Stimulated activated naive CD8-positive, alpha-beta T cell treated with anti-CD3 and anti-CD28 coated beads, Interleukin-15, amount 100 ng/mL, for 72 hours (primary cell): ENCODE measurements at regions not wholly inside any gene's neighbourhood (a gene's known extent, or its start where the extent isn't known, plus 50 kb on each side); places are given as distances from the start of the nearest gene placed in this dataset.

ENCODE experiments used
- ATAC-seq: fragments of 150-1000 bp; cut with Tn5 transposase; 2 replicates; pipeline ENCODE4 v1.10.0; 2021; ENCODE audit warnings: mild to moderate bottlenecking, moderate library complexity
- DNase-seq, 2 donors: peaks; one replicate each; pipeline ENCODE4 v3.0.0; 2021 to 2022
- H3K27ac Mint-ChIP-seq, 2 donors: one replicate each; pipeline ENCODE4 v1.8.0; 2022; ENCODE audit warnings: mild to moderate bottlenecking in 2 of 2, mixed read lengths in 2 of 2, moderate library complexity in 2 of 2
- H3K27me3 Mint-ChIP-seq: one replicate; pipeline ENCODE4 v1.8.0; 2022; ENCODE audit warnings: mixed read lengths
- H3K4me1 Mint-ChIP-seq: one replicate; pipeline ENCODE4 v1.8.0; 2022; ENCODE audit warnings: mild to moderate bottlenecking, mixed read lengths
- H3K4me3 Mint-ChIP-seq, 2 donors: one replicate each; pipeline ENCODE4 v1.8.0; 2022; ENCODE audit warnings: mild to moderate bottlenecking in 2 of 2, mixed read lengths in 2 of 2, moderate library complexity in 1 of 2
- H3K9me3 Mint-ChIP-seq, 2 donors: one replicate each; pipeline ENCODE4 v1.8.0; 2022; ENCODE audit warnings: mixed read lengths in 2 of 2

DNA sequence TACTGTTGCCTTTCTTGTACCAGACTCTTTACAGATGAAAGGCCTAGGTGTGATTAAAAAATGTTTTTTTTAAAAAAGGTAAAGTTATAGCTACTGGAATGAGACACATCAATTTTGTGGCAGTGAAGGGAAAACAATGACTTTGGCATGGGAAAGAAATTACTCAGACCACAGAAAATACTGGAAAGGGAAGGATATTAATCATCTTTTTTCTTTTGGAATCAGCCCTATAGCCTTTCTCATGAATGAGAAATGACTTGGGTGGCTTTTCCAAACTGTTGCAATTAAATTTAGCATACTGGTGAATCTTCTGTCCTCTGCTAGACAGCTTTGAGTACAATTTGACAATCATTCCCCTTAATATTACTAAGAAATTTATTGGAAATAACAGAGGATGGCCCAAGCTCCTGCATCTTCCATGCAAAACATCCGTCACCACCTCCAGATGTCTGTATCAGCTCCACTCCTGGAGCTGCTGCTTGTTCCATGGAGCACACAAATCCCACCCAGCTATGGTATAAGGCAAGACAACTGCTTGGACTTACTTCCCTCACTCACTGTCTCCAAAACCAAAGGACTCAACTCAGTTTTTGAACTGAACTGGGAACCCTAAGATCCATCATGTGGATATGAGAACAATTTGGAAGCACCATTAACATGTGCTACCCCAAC, 97.6 kb upstream of the ARSJ start:
- Mint-ChIP-seq H3K4me3 (no peak overlapping the region), H3K27ac (no peak overlapping the region), H3K4me1 (no peaks in the 10 kb centered on the region), H3K27me3 (no peaks in the 10 kb centered on the region), H3K9me3 (peaks cover 10 to 28% of the 10 kb centered on the region in 2 donors)
- DNase-seq, result no peak
- ATAC-seq, result no peak

DNA sequence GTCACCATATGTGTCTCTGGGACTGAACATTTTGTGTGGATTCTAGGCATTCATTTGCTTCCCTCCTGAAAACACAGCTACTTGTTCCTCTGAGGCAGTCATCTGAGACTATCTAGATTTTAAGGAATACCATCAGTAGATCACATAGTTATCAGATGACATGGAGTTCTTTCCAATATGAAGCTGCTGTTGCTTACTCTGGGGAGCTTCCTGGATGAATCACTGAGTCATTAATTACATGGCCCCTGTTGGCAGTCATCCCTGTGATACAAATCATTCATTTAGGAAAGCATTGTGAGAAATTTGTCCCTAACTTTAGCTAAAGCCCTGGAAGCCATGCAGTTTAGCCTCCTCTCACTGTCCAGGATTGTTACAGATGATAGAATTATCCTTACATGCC, 98.2 kb upstream of the ARSJ start:
- peaks cover under 1% of the 10 kb centered on the region for H3K27me3 Mint-ChIP-seq
- no peak overlapping the region for H3K27ac Mint-ChIP-seq
- H3K4me1 Mint-ChIP-seq, result no peaks in the 10 kb centered on the region
- DNase-seq, result no peak
- H3K9me3 Mint-ChIP-seq, result peaks cover 10 to 28% of the 10 kb centered on the region in 2 donors
- no peak for ATAC-seq
- H3K4me3 Mint-ChIP-seq, result no peak overlapping the region

DNA sequence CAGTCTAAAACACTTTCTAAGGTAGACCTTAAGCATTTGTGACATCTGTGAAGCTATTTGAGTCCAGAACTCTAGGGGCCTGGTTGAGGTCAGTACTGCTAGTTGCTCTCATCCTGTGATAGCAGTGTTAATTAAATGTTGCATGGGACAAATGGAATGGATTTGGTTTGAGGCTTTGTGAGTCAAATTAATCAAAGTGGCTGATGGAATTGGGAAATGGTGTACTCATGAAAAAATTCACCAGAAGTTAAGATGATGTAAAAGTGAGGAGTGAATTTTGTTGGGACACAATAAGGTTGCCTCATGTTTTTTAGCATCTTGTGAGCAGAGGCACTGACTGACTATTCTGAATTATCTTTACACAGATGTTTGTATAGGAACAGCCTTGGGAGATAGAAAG, 99.2 kb upstream of the ARSJ start:
- ATAC-seq (no peak), DNase-seq (no peak)
- Mint-ChIP-seq H3K27ac (no peak overlapping the region), H3K27me3 (peaks cover 9% of the 10 kb centered on the region), H3K9me3 (peaks cover 6 to 28% of the 10 kb centered on the region in 2 donors), H3K4me3 (no peak overlapping the region), H3K4me1 (no peaks in the 10 kb centered on the region)

DNA sequence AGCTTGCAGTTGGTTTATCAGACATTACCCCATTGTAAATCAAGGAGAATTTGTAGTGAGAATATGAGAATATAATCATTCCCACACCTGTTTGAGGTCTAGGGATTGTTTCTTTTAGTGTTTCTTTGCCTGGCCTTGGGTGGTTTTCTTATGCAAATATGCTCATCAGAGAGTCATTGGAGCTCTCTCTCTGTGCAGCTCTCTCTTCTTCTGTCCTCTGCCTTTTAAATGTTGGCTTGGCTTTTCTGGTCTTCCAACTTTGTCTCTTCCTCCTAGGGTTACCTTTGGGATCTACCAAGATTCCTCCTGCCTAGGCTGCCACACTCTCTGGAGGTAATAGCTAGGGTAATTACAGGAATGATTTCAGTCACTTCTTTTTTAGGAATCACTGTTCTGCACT, 102.3 kb upstream of the ARSJ start:
- no peak overlapping the region for H3K4me3 Mint-ChIP-seq
- H3K27ac Mint-ChIP-seq, result peak overlapping the region in 1 of 2 donors; percentile 27
- no peaks in the 10 kb centered on the region for H3K4me1 Mint-ChIP-seq
- peaks cover 5 to 18% of the 10 kb centered on the region in 2 donors for H3K9me3 Mint-ChIP-seq
- DNase-seq (no peak), ATAC-seq (no peak)
- H3K27me3 Mint-ChIP-seq, result peaks cover 9% of the 10 kb centered on the region

DNA sequence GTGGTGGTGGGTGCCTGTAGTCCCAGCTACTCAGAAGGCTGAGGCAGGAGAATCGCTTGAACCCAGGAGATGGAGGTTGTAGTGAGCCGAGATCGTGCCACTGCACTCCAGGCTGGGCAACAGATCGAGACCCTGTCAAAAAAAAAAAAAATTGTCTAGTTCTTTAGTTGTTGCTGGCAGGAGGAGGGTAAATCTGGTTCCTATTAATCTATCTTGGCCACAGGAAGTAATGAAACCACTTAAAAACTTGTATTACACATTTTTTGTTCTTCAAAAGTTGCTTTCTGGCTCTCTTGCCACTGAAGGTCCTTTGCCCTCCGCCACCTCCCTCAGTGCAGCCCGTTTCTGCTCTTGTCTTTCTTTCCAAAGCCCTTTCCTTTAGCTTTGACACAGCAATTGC, 102.9 kb upstream of the ARSJ start:
- no peak for DNase-seq
- no peaks in the 10 kb centered on the region for H3K4me1 Mint-ChIP-seq
- H3K27ac Mint-ChIP-seq, result no peak overlapping the region
- H3K27me3 Mint-ChIP-seq, result peaks cover 9% of the 10 kb centered on the region
- ATAC-seq, result no peak
- peaks cover 5 to 18% of the 10 kb centered on the region in 2 donors for H3K9me3 Mint-ChIP-seq
- no peak overlapping the region for H3K4me3 Mint-ChIP-seq

DNA sequence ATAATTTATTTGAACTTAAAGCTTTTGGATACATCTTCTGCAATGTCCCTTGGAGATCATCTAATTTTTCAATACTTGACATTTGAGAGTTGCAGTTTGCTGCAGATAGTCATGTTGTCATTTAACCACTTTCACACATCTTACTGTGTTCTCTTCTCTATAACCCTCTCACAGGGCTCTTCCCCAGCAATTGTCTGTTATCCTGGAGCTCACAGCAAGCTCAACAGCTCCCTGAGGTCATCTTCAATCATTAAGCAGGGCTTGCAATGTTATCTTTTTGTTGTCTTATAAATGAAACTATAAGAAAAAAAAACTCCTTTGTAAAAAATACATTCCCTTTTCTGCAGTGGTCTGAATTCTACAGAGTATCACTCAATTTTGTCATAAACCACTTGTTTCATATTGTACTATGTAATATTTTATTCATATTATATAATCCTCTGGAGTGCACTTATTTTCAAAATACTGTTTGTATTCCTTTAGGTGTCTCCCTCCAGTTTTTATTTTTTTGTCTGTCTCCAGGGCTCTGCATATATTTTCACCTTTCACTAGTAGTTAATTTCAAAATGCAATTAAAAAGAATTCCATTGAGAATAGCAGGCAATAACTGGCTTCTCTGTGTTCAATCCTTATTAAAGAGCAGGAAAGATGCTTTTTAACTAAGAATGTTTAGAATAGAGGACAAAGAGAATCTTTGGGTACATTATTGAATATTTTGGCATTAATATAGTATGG, 106.3 kb upstream of the ARSJ start:
- ATAC-seq (no peak), DNase-seq (no peak)
- no peak overlapping the region for H3K4me3 Mint-ChIP-seq
- peaks cover 9% of the 10 kb centered on the region for H3K27me3 Mint-ChIP-seq
- no peaks in the 10 kb centered on the region for H3K4me1 Mint-ChIP-seq
- peaks cover 0 to 14% of the 10 kb centered on the region in 2 donors for H3K9me3 Mint-ChIP-seq
- no peak overlapping the region for H3K27ac Mint-ChIP-seq

DNA sequence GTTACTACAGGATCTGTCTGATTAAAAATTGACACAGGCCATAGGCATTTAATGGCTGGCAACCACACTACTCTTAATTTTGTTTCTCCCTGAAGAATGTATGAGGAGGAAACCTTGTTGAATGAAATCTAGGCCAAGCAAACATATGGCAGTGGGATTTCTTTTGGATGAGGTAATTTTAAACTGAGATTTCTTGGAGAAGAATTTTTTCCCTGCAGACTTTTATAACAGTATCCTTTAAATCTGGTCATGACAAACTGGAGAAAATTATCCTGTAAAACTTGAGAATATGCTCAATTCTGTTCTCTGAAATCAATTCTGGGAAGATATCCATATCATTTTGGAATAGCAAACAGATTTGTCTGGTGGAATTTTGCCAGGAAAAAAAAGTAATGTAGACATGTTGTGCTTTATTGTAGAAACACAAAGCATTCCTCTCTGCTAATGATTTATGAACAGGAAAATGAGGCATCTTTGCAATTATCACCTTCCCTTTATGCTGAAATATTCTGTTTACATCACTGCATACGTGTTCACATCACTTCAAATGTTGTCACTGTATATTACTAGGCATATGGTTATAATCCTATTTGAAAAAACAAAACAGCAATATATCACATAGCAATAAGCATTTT, 108.3 kb upstream of the ARSJ start:
- no peak for DNase-seq
- no peak overlapping the region for H3K4me3 Mint-ChIP-seq
- no peak for ATAC-seq
- no peak overlapping the region for H3K27ac Mint-ChIP-seq
- peaks cover 8% of the 10 kb centered on the region for H3K27me3 Mint-ChIP-seq
- H3K9me3 Mint-ChIP-seq, result peaks cover 0 to 14% of the 10 kb centered on the region in 2 donors
- H3K4me1 Mint-ChIP-seq, result no peaks in the 10 kb centered on the region

DNA sequence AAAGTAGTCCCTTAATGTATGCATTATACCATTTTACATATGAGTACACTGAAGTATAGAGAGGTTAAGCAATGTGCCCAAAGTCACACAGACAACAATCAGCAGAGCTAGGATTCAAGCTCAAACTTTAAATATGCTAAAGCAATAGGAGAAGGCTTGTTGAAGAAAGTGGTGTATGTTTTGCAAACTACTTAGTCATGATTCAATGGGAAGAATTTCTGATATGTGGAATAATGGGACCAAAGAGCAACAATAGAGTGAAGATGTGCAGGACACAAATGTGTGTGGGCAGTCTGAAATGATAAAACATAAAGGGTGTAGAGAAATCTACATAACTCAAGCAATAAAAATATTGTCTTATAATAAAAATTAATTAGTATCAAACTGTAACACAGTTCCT, 109.0 kb upstream of the ARSJ start:
- no peaks in the 10 kb centered on the region for H3K4me1 Mint-ChIP-seq
- no peak for ATAC-seq
- no peak for DNase-seq
- H3K27ac Mint-ChIP-seq, result no peak overlapping the region
- H3K27me3 Mint-ChIP-seq, result peaks cover under 1% of the 10 kb centered on the region
- H3K9me3 Mint-ChIP-seq, result peaks cover 0 to 14% of the 10 kb centered on the region in 2 donors
- no peak overlapping the region for H3K4me3 Mint-ChIP-seq

DNA sequence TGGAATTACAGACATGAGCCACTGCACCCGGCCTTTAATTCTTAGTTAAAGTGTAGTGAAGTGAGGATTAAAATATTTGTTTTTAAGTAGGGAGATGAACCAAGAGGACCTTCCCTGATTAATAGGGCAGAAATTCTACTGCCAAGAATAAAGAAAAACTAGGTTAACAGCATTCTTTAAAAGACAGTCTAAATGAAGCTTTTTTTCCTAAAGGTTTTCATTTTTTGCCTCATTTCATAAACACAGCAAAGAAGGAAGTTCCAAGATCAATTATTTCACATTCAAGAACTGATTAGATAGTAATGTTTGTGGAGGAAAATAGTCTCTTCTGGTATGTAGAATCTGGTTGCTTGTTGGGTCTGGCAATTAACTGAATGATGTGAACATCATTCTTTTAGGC, 112.1 kb upstream of the ARSJ start:
- no peak for DNase-seq
- H3K4me3 Mint-ChIP-seq, result no peak overlapping the region
- no peak for ATAC-seq

DNA sequence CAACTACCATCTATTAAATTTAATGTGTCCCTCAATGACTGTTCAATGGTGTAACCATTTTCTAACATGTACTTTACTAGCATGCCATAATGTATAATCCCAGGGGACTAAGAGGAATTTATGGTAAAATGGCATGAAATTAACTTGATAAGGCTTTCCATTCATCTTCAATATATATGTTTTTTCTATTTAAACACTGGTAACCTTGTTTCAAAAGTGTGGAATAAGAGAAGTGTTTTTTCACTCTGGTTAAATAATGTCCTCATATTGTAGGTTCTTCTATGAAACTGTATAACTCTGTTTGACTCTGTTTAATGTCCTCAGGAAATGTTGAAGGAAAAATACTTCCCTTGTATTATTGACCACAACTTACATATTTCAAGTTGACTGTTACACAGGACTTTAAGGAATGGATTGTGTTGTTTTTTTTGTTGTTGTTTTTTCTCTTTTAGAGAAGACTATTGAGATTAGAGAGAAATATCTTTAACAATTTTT, 113.8 kb upstream of the ARSJ start:
- Mint-ChIP-seq H3K4me1 (no peaks in the 10 kb centered on the region), H3K4me3 (no peak overlapping the region), H3K27ac (peak overlapping the region in 1 of 2 donors; percentile 27), H3K27me3 (no peaks in the 10 kb centered on the region), H3K9me3 (peaks cover 0 to 13% of the 10 kb centered on the region in 2 donors)
- DNase-seq, result no peak
- no peak for ATAC-seq

More for the DNA sequence above, 112.1 kb upstream of the ARSJ start:
- no peaks in the 10 kb centered on the region for H3K27me3 Mint-ChIP-seq
- H3K4me1 Mint-ChIP-seq, result no peaks in the 10 kb centered on the region
- peaks cover 0 to 14% of the 10 kb centered on the region in 2 donors for H3K9me3 Mint-ChIP-seq
- H3K27ac Mint-ChIP-seq, result no peak overlapping the region

DNA sequence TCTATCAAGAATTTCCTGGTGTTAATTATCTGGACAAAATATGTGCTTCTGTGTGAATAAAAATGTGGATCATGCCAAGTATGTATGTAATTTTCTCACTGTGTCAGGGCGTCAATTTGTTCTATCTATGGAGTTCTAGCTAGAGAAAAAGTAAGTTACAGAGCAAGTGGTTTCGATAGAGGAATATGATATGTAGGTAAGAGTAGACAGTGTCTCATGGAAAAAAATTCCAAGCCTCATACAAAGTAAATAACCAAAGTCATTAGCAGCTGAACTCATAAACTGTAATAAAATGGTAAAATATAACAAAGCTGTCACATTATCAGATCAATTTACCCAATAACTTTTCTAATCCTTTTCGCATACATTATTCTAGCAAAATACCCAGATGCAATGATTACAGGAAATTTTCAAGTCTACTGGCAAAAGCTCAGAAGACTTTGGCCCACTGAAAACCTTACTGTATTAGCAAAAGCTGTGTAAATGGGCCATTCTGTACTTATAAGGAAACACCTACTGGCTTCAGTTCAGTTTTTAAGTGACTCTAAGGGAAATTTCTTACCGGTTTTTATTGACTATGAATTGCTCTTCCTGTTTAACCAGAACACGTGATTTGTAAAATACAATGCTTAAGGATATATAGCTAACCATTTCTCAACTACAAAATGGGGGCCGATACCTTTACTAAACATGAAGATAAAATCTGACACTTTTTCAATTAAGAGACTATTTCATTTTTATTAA, 121.0 kb upstream of the ARSJ start:
- H3K4me1 Mint-ChIP-seq, result no peaks in the 10 kb centered on the region
- H3K27me3 Mint-ChIP-seq, result peaks cover 7% of the 10 kb centered on the region
- no peak overlapping the region for H3K4me3 Mint-ChIP-seq
- H3K9me3 Mint-ChIP-seq, result no peaks in the 10 kb centered on the region
- H3K27ac Mint-ChIP-seq, result no peak overlapping the region
- DNase-seq (no peak), ATAC-seq (no peak)

DNA sequence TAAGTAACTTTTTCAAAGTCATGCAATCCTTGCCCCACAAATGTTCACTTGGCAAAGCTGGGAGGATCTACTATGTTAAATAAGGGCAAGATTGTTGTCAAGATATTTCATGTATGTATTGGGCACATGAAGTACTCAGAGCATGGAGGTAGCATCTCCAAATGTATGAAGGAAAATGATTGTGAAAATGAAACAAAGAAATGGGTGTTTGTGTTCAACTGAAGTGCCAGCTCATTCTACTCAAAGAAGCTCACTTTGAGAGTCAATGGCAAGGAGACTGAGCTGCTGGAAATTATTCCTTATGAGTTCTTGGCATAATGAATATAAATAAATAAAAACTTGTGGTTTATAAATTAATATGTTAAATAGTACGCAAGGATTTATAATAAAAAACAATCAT, 124.5 kb upstream of the ARSJ start:
- Mint-ChIP-seq H3K4me3 (no peak overlapping the region), H3K9me3 (no peaks in the 10 kb centered on the region), H3K27ac (peak overlapping the region in 1 of 2 donors; percentile 3), H3K4me1 (no peaks in the 10 kb centered on the region), H3K27me3 (peaks cover 7% of the 10 kb centered on the region)
- ATAC-seq (no peak), DNase-seq (no peak)

DNA sequence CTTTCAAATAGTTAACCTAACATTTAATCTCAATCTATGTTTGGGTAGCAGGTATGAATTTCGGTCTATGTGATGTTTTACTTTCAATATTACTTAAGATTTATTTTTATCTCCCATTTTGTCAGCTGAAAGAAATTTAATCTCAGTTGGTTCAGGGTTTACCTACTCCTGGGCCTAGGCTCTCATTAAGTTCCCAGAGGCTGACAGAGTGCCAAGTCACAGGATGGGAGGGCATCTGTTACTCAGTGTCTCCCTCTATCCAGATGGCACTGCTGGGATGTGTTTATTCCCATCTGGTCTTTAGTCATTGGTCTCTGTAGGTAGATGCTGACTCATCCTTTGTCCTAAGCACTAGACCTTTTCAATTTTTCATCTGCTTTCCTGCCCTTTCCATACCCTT, 129.4 kb upstream of the ARSJ start:
- no peak overlapping the region for H3K27ac Mint-ChIP-seq
- no peak for ATAC-seq

DNA sequence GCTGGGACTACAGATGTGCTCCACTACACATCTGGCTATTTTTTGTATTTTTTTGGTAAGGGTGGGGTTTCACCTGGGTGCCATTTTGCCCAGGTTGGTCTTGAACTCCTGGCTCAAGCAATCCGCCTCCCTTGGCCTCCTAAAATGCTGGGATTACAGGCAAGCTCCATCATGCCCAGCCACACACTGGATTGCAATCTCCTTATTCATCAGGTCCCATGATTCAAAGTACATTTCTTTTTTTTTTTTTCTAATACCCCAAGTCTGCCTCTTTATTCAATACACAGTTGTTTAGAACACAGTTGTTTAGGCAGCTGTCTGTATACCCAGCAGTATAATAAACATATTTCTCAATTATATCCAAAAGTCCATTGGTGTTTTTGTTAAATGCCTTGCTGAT, 130.3 kb upstream of the ARSJ start:
- Mint-ChIP-seq H3K9me3 (no peaks in the 10 kb centered on the region), H3K4me1 (no peaks in the 10 kb centered on the region), H3K27ac (no peak overlapping the region), H3K27me3 (peaks cover 3% of the 10 kb centered on the region), H3K4me3 (no peak overlapping the region)
- DNase-seq, result no peak
- no peak for ATAC-seq

More for the DNA sequence above, 129.4 kb upstream of the ARSJ start:
- Mint-ChIP-seq H3K4me1 (no peaks in the 10 kb centered on the region), H3K4me3 (no peak overlapping the region), H3K27me3 (peaks cover 7% of the 10 kb centered on the region), H3K9me3 (no peaks in the 10 kb centered on the region)
- no peak for DNase-seq

DNA sequence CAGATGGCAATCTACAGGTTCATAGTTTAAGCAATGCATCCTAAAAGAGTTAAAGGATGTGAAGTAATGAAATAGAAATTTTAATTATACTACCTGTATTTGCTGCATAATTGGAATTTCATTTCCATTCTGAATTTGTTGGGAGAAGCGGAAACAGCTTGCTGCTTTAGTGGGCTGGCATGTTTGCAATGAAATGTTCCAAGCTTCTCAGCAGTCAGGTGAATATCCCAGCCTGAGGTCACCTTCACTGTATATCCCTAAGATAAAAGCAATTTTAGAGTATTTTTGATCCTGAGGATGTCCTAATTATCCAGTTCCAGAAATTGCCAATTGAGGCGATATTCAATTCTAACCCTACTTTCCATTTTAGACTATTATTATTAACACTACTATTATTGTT, 136.1 kb upstream of the ARSJ start:
- no peaks in the 10 kb centered on the region for H3K4me1 Mint-ChIP-seq
- no peaks in the 10 kb centered on the region for H3K9me3 Mint-ChIP-seq
- no peak for DNase-seq
- no peak overlapping the region for H3K27ac Mint-ChIP-seq
- no peaks in the 10 kb centered on the region for H3K27me3 Mint-ChIP-seq
- no peak overlapping the region for H3K4me3 Mint-ChIP-seq
- no peak for ATAC-seq
